Epithelial cell of proximal tubule (primary cell): ENCODE measurements at regions not wholly inside any gene's neighbourhood (a gene's known extent, or its start where the extent isn't known, plus 50 kb on each side); places are given as distances from the start of the nearest gene placed in this dataset.

Source experiments
- DNase-seq: peaks from one replicate; pipeline ENCODE4 v3.0.0-alpha.2; 2011; ENCODE audit warnings: low read depth
- H3K4me3 ChIP-seq: 2 replicates; pipeline ENCODE4 v1.5.1; 2011; ENCODE audit warnings: low read depth, mild to moderate bottlenecking, low read length
- TF ChIP-seq, protein P1 (sequence below): conservative IDR thresholded peaks from 2 replicates; pipeline ENCODE4 v1.5.1; 2012; ENCODE audit warnings: low read depth, mild to moderate bottlenecking, low read length

GRCh38 chr20:48433178-48433577 lies 394.6 kb downstream of the PREX1 start:
- TF ChIP-seq, protein P1, sequence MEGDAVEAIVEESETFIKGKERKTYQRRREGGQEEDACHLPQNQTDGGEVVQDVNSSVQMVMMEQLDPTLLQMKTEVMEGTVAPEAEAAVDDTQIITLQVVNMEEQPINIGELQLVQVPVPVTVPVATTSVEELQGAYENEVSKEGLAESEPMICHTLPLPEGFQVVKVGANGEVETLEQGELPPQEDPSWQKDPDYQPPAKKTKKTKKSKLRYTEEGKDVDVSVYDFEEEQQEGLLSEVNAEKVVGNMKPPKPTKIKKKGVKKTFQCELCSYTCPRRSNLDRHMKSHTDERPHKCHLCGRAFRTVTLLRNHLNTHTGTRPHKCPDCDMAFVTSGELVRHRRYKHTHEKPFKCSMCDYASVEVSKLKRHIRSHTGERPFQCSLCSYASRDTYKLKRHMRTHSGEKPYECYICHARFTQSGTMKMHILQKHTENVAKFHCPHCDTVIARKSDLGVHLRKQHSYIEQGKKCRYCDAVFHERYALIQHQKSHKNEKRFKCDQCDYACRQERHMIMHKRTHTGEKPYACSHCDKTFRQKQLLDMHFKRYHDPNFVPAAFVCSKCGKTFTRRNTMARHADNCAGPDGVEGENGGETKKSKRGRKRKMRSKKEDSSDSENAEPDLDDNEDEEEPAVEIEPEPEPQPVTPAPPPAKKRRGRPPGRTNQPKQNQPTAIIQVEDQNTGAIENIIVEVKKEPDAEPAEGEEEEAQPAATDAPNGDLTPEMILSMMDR, result no peak
- H3K4me3 ChIP-seq, result no peak overlapping the region
- no peak for DNase-seq

DNA sequence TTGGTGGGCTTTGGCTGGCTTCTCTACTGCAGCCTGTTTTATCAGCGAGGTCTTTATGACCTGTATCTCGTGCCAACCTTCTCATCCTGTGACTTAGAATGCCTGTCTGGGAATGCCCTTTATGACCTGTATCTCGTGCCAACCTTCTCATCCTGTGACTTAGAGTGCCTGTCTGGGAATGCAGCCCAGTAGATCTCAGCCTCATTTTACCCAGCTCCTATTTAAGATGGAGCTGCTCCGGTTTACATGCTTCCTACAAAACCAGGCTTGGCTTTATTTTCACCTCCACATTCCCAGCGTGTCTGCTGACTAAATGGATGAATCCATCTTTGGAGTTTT lies 395.3 kb downstream of the PREX1 start:
- DNase-seq, result no peak
- no peak overlapping the region for H3K4me3 ChIP-seq
- TF ChIP-seq, protein P1, result no peak

- no peak for DNase-seq
- no peak overlapping the region for H3K4me3 ChIP-seq
- TF ChIP-seq, protein P1, result no peak
Measured at GRCh38 chr20:48431653-48432493, 395.9 kb downstream of the PREX1 start.

- TF ChIP-seq, protein P1, result no peak
- no peak overlapping the region for H3K4me3 ChIP-seq
- DNase-seq, result no peak
Measured at GRCh38 chr20:48426630-48427029, 401.2 kb downstream of the PREX1 start.

- no peak for DNase-seq
- TF ChIP-seq, protein P1, result no peak
- H3K4me3 ChIP-seq, result no peak overlapping the region
Measured at GRCh38 chr20:48425817-48426612, 401.8 kb downstream of the PREX1 start.

DNA sequence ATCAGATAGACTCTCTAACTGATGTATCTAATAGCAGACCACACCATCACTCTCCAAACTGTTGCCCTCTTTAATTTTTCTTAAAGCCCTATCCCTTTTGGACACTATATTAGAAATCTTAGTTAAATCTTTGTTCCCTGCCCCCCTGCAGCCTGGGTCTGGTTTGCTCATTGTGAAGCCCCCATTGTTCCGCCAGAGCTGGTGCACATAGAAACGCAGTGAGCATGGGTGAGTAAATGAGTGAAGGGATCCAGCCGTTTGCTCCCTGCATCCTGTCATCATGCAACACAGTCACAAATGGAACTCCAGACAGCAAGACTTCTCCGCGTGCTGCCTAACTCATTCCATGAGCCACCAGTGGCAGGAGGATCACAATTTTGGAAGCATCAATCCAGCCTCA lies 402.5 kb downstream of the PREX1 start:
- DNase-seq, result no peak
- no peak overlapping the region for H3K4me3 ChIP-seq
- TF ChIP-seq, protein P1, result no peak
